Cardiac fibroblast (primary cell): ENCODE measurements at regions not wholly inside any gene's neighbourhood (a gene's known extent, or its start where the extent isn't known, plus 50 kb on each side); places are given as distances from the start of the nearest gene placed in this dataset.
A peak's percentile ranks its signal among the peaks of the same experiment; 100 is the strongest.

Experiments
- DNase-seq, 2 donors: peaks; one replicate each; pipeline versions ENCODE4 v3.0.0 to v3.0.0-alpha.2; 2010; ENCODE audit warnings: low read depth in 2 of 2
- H3K4me3 ChIP-seq, 2 donors: replicated peaks in 1 of 2; 1 replicate in 1 of 2; 2 replicates in 1 of 2; pipeline ENCODE4 v1.5.1; 2011; ENCODE audit warnings: low read depth in 2 of 2, low read length in 2 of 2, mild to moderate bottlenecking in 2 of 2, moderate library complexity in 1 of 2
- CTCF ChIP-seq: IDR thresholded peaks from one replicate; pipeline ENCODE4 v1.5.1; 2011; ENCODE audit warnings: low read depth, mild to moderate bottlenecking, low read length, inconsistent platforms

- H3K4me3 ChIP-seq: no peak overlapping the region
- TF ChIP-seq CTCF: no peak
- no peak for DNase-seq
Measured at GRCh38 chr19:31167690-31168089, 181.5 kb downstream of the TSHZ3 start.

GRCh38 chr19:31166206-31166605 lies 183.0 kb downstream of the TSHZ3 start:
- TF ChIP-seq CTCF: no peak
- DNase-seq: no peak
- H3K4me3 ChIP-seq: no peak overlapping the region

- TF ChIP-seq CTCF: no peak
- DNase-seq: no peak
- H3K4me3 ChIP-seq: no peak overlapping the region
Measured at GRCh38 chr19:31164791-31165251, 184.4 kb downstream of the TSHZ3 start.

- DNase-seq: no peak
- no peak for TF ChIP-seq CTCF
- no peak overlapping the region for H3K4me3 ChIP-seq
Measured at GRCh38 chr19:31160336-31160926, 188.8 kb downstream of the TSHZ3 start.

GRCh38 chr19:31154021-31154420 lies 195.2 kb downstream of the TSHZ3 start:
- no peak for TF ChIP-seq CTCF
- H3K4me3 ChIP-seq: no peak overlapping the region
- DNase-seq: peak in 1 of 2 donors; percentile 76

GRCh38 chr19:31152906-31153305 lies 196.3 kb downstream of the TSHZ3 start:
- DNase-seq: no peak
- no peak for TF ChIP-seq CTCF

GRCh38 chr19:31149441-31149941 lies 199.7 kb downstream of the TSHZ3 start:
- DNase-seq: no peak

More at GRCh38 chr19:31152906-31153305, 196.3 kb downstream of the TSHZ3 start:
- H3K4me3 ChIP-seq: no peak overlapping the region

More at GRCh38 chr19:31149441-31149941, 199.7 kb downstream of the TSHZ3 start:
- H3K4me3 ChIP-seq: no peak overlapping the region
- no peak for TF ChIP-seq CTCF
